ENCODE measurements at regions not wholly inside any gene's neighbourhood (a gene's known extent, or its start where the extent isn't known, plus 50 kb on each side); places are given as distances from the start of the nearest gene placed in this dataset.

- TF ChIP-seq POLR2A (IDR thresholded peaks at IDR 0.05) (no peak), CTCF (IDR thresholded peaks at IDR 0.05) (no peak), POLR2AphosphoS5 (IDR thresholded peaks at IDR 0.05) (no peak)
Observed at GRCh38 chr3:74165211-74165610, 449.2 kb downstream of the CNTN3 start.

Measured in breast epithelium (tissue), 3 donors.